GM18526 (cell line): ENCODE measurements at regions not wholly inside any gene's neighbourhood (a gene's known extent, or its start where the extent isn't known, plus 50 kb on each side); places are given as distances from the start of the nearest gene placed in this dataset.

Experiments
- POLR2A ChIP-seq: IDR thresholded peaks from 3 replicates; pipeline ENCODE4 v1.6.1; 2011; ENCODE audit not compliant: insufficient read length; ENCODE audit errors: extremely low read depth

- TF ChIP-seq POLR2A = no peak
Measured at GRCh38 chr1:245007852-245008251, 143.5 kb upstream of the HNRNPU start.

GRCh38 chr1:245003246-245003645, 138.9 kb upstream of the HNRNPU start:
- TF ChIP-seq POLR2A = no peak

- TF ChIP-seq POLR2A = no peak
Measured at GRCh38 chr1:245001252-245001651, 136.9 kb upstream of the HNRNPU start.

GRCh38 chr1:245000872-245001188, 136.5 kb upstream of the HNRNPU start:
- no peak for TF ChIP-seq POLR2A

GRCh38 chr1:244998717-244999346, 134.5 kb upstream of the HNRNPU start:
- no peak for TF ChIP-seq POLR2A

- no peak for TF ChIP-seq POLR2A
Measured at GRCh38 chr1:244995602-244996400, 131.5 kb upstream of the HNRNPU start.

- no peak for TF ChIP-seq POLR2A
Measured at GRCh38 chr1:244992833-244993232, 128.5 kb upstream of the HNRNPU start.

GRCh38 chr1:244989813-244990212, 125.5 kb upstream of the HNRNPU start:
- TF ChIP-seq POLR2A = no peak

- no peak for TF ChIP-seq POLR2A
Measured at GRCh38 chr1:244988521-244988920, 124.2 kb upstream of the HNRNPU start.

GRCh38 chr1:244980605-244981004, 116.3 kb upstream of the HNRNPU start:
- no peak for TF ChIP-seq POLR2A

GRCh38 chr1:244974550-244974949, 110.2 kb upstream of the HNRNPU start:
- no peak for TF ChIP-seq POLR2A

- no peak for TF ChIP-seq POLR2A
Measured at GRCh38 chr1:244974106-244974505, 109.8 kb upstream of the HNRNPU start.

GRCh38 chr1:244971552-244972216, 107.3 kb upstream of the HNRNPU start:
- TF ChIP-seq POLR2A = no peak

GRCh38 chr1:244970744-244971551, 106.6 kb upstream of the HNRNPU start:
- peak; percentile 61 for TF ChIP-seq POLR2A

GRCh38 chr1:244970236-244970743, 105.9 kb upstream of the HNRNPU start:
- no peak for TF ChIP-seq POLR2A

- no peak for TF ChIP-seq POLR2A
Measured at GRCh38 chr1:244969355-244970235, 105.3 kb upstream of the HNRNPU start.
